Thoracic aorta (tissue), 2 donors: ENCODE measurements at regions not wholly inside any gene's neighbourhood (a gene's known extent, or its start where the extent isn't known, plus 50 kb on each side); places are given as distances from the start of the nearest gene placed in this dataset.

ENCODE experiments used
- ATAC-seq: fragments of 150-250 bp; one replicate; pipeline ENCODE4 v1.8.0; 2017; ENCODE audit warnings: low read depth; ENCODE audit not compliant: insufficient number of reproducible peaks, low FRiP score
- DNase-seq: peaks from one replicate; pipeline ENCODE4 v3.0.0-alpha.2; 2020; ENCODE audit warnings: low spot score
- H3K27ac ChIP-seq, 2 donors: fragments of 200-600 bp; sonication (generic); 1 replicate in 1 of 2; 2 replicates in 1 of 2; pipeline ENCODE4 v1.5.1; 2016; ENCODE audit warnings: mild to moderate bottlenecking in 2 of 2, moderate library complexity in 2 of 2
- H3K27me3 ChIP-seq: fragments of 200-600 bp; sonication (generic); replicated peaks from 2 replicates; pipeline ENCODE4 v1.6.0; 2016; ENCODE audit warnings: mild to moderate bottlenecking; ENCODE audit not compliant: insufficient read depth
- H3K36me3 ChIP-seq: fragments of 200-600 bp; sonication (generic); one replicate; pipeline ENCODE4 v1.5.1; 2016
- H3K4me1 ChIP-seq, 2 donors: fragments of 200-600 bp; sonication (generic); 1 replicate in 1 of 2; 2 replicates in 1 of 2; pipeline versions ENCODE4 v1.5.1 to v1.6.0; 2016; ENCODE audit warnings: low read depth in 2 of 2, mild to moderate bottlenecking in 1 of 2; ENCODE audit not compliant: control insufficient read depth in 1 of 2
- H3K4me3 ChIP-seq: fragments of 200-600 bp; sonication (generic); 2 replicates; pipeline ENCODE4 v1.5.1; 2016; ENCODE audit warnings: mild to moderate bottlenecking
- H3K9me3 ChIP-seq: fragments of 200-600 bp; sonication (generic); 2 replicates; pipeline ENCODE4 v1.5.1; 2016
- CTCF ChIP-seq: fragments of 200-600 bp; sonication (generic); IDR thresholded peaks from one replicate; pipeline ENCODE4 v1.5.1; 2019; ENCODE audit warnings: antibody characterized with exemption

- no peak for TF ChIP-seq CTCF
- no peak overlapping the region for H3K27ac ChIP-seq
Observed at GRCh38 chr1:239583536-239583935, 197.2 kb downstream of the CHRM3 start.

GRCh38 chr1:239586128-239586527 lies 199.8 kb downstream of the CHRM3 start:
- no peak for DNase-seq
- no peaks in the 10 kb centered on the region for H3K9me3 ChIP-seq
- H3K27ac ChIP-seq, result no peak overlapping the region
- no peaks in the 10 kb centered on the region for H3K36me3 ChIP-seq
- H3K4me1 ChIP-seq, result peaks cover 7 to 21% of the 10 kb centered on the region in 2 donors
- ATAC-seq, result no peak
- H3K27me3 ChIP-seq, result no peaks in the 10 kb centered on the region
- TF ChIP-seq CTCF, result no peak
- H3K4me3 ChIP-seq, result no peak overlapping the region

More at GRCh38 chr1:239583536-239583935, 197.2 kb downstream of the CHRM3 start:
- no peak for DNase-seq
- Histone ChIP-seq H3K4me1 (peaks cover 7 to 21% of the 10 kb centered on the region in 2 donors), H3K4me3 (no peak overlapping the region), H3K27me3 (no peaks in the 10 kb centered on the region), H3K9me3 (no peaks in the 10 kb centered on the region), H3K36me3 (no peaks in the 10 kb centered on the region)
- ATAC-seq, result no peak

GRCh38 chr1:239587066-239587465 lies 200.7 kb downstream of the CHRM3 start:
- no peaks in the 10 kb centered on the region for H3K9me3 ChIP-seq
- no peak for DNase-seq
- H3K36me3 ChIP-seq, result no peaks in the 10 kb centered on the region
- H3K4me1 ChIP-seq, result peaks cover 7 to 21% of the 10 kb centered on the region in 2 donors
- H3K4me3 ChIP-seq, result no peak overlapping the region
- no peak for TF ChIP-seq CTCF
- ATAC-seq, result no peak
- no peaks in the 10 kb centered on the region for H3K27me3 ChIP-seq
- no peak overlapping the region for H3K27ac ChIP-seq

GRCh38 chr1:239587574-239588369 lies 201.4 kb downstream of the CHRM3 start:
- DNase-seq (no peak), ATAC-seq (no peak)
- peaks cover 7 to 21% of the 10 kb centered on the region in 2 donors for H3K4me1 ChIP-seq
- H3K27ac ChIP-seq, result no peak overlapping the region
- TF ChIP-seq CTCF, result no peak
- no peak overlapping the region for H3K4me3 ChIP-seq
- H3K27me3 ChIP-seq, result no peaks in the 10 kb centered on the region
- no peaks in the 10 kb centered on the region for H3K9me3 ChIP-seq
- no peaks in the 10 kb centered on the region for H3K36me3 ChIP-seq

GRCh38 chr1:239590556-239590955 lies 204.2 kb downstream of the CHRM3 start:
- Histone ChIP-seq H3K27me3 (no peaks in the 10 kb centered on the region), H3K4me1 (peaks cover 7 to 21% of the 10 kb centered on the region in 2 donors), H3K36me3 (no peaks in the 10 kb centered on the region), H3K27ac (no peak overlapping the region), H3K9me3 (no peaks in the 10 kb centered on the region), H3K4me3 (no peak overlapping the region)
- no peak for ATAC-seq
- no peak for DNase-seq
- no peak for TF ChIP-seq CTCF
